NT2/D1 (cell line): ENCODE measurements at regions not wholly inside any gene's neighbourhood (a gene's known extent, or its start where the extent isn't known, plus 50 kb on each side); places are given as distances from the start of the nearest gene placed in this dataset.

Source experiments
- DNase-seq: peaks from one replicate; pipeline ENCODE4 v3.0.0-alpha.2; 2011; ENCODE audit warnings: low read depth, low spot score
- H3K27me3 ChIP-seq: 2 replicates; pipeline ENCODE4 v1.6.0; 2011; ENCODE audit warnings: mild to moderate bottlenecking; ENCODE audit not compliant: insufficient read length, insufficient read depth
- H3K36me3 ChIP-seq: 2 replicates; pipeline ENCODE4 v1.6.1; 2011; ENCODE audit warnings: mild to moderate bottlenecking, low read length, mixed read lengths; ENCODE audit not compliant: insufficient read depth, insufficient read length
- H3K4me1 ChIP-seq: 2 replicates; pipeline ENCODE4 v1.5.1; 2011; ENCODE audit not compliant: insufficient read depth, insufficient read length
- H3K4me3 ChIP-seq: 2 replicates; pipeline ENCODE4 v1.5.1; 2011; ENCODE audit warnings: low read depth; ENCODE audit not compliant: insufficient read length
- H3K9ac ChIP-seq: 2 replicates; pipeline ENCODE4 v1.6.0; 2011; ENCODE audit warnings: low read depth; ENCODE audit not compliant: insufficient read length
- H3K9me3 ChIP-seq: 2 replicates; pipeline ENCODE4 v1.5.1; 2011; ENCODE audit warnings: mild to moderate bottlenecking, low read length; ENCODE audit not compliant: insufficient read depth
- SUZ12 ChIP-seq: IDR thresholded peaks from 2 replicates; pipeline ENCODE4 v1.6.1; 2011; ENCODE audit not compliant: insufficient read length, insufficient read depth; ENCODE audit errors: extremely low read depth
- YY1 ChIP-seq: IDR thresholded peaks from 2 replicates; pipeline ENCODE4 v1.6.1; 2011; ENCODE audit not compliant: insufficient read length, insufficient read depth
- ZNF274 ChIP-seq: IDR thresholded peaks from 2 replicates; pipeline ENCODE4 v1.6.1; 2011; ENCODE audit warnings: mild to moderate bottlenecking, low read depth, low read length

GRCh38 chr2:147774805-147775204 is 70.0 kb upstream of the ACVR2A start:
- Histone ChIP-seq H3K4me1 (no peaks in the 10 kb centered on the region), H3K9ac (no peak overlapping the region), H3K27me3 (no peaks in the 10 kb centered on the region), H3K36me3 (no peaks in the 10 kb centered on the region), H3K9me3 (no peaks in the 10 kb centered on the region), H3K4me3 (no peak overlapping the region)
- no peak for DNase-seq
- TF ChIP-seq ZNF274 (no peak), YY1 (no peak), SUZ12 (no peak)

GRCh38 chr2:147773479-147773878 is 71.3 kb upstream of the ACVR2A start:
- TF ChIP-seq SUZ12 (no peak), YY1 (no peak), ZNF274 (no peak)
- Histone ChIP-seq H3K4me1 (no peaks in the 10 kb centered on the region), H3K27me3 (no peaks in the 10 kb centered on the region), H3K4me3 (no peak overlapping the region), H3K36me3 (no peaks in the 10 kb centered on the region), H3K9me3 (no peaks in the 10 kb centered on the region), H3K9ac (no peak overlapping the region)
- no peak for DNase-seq

- Histone ChIP-seq H3K36me3 (no peaks in the 10 kb centered on the region), H3K9ac (no peak overlapping the region), H3K27me3 (no peaks in the 10 kb centered on the region), H3K9me3 (no peaks in the 10 kb centered on the region), H3K4me1 (no peaks in the 10 kb centered on the region), H3K4me3 (no peak overlapping the region)
- TF ChIP-seq SUZ12 (no peak), YY1 (no peak)
- no peak for DNase-seq
These were observed 72.0 kb upstream of the ACVR2A start for GRCh38 chr2:147772781-147773180.

GRCh38 chr2:147763861-147764260 is 81.0 kb upstream of the ACVR2A start:
- Histone ChIP-seq H3K4me1 (no peaks in the 10 kb centered on the region), H3K36me3 (no peaks in the 10 kb centered on the region), H3K27me3 (no peaks in the 10 kb centered on the region), H3K9ac (no peak overlapping the region), H3K4me3 (no peak overlapping the region), H3K9me3 (peaks cover 18% of the 10 kb centered on the region)
- no peak for DNase-seq
- TF ChIP-seq SUZ12, result no peak

- Histone ChIP-seq H3K4me1 (no peaks in the 10 kb centered on the region), H3K27me3 (no peaks in the 10 kb centered on the region), H3K36me3 (no peaks in the 10 kb centered on the region), H3K9ac (no peak overlapping the region), H3K9me3 (peaks cover 12% of the 10 kb centered on the region), H3K4me3 (no peak overlapping the region)
- no peak for DNase-seq
- no peak for TF ChIP-seq ZNF274
- TF ChIP-seq SUZ12, result no peak
- no peak for TF ChIP-seq YY1
These were observed 83.8 kb upstream of the ACVR2A start for GRCh38 chr2:147760984-147761383.

GRCh38 chr2:147759536-147759935 is 85.3 kb upstream of the ACVR2A start:
- H3K4me3 ChIP-seq, result no peak overlapping the region
- no peak overlapping the region for H3K9ac ChIP-seq
- DNase-seq, result no peak
- H3K9me3 ChIP-seq, result peaks cover 9% of the 10 kb centered on the region; the same call in 1 of the 2 replicates
- TF ChIP-seq YY1 (no peak), SUZ12 (no peak), ZNF274 (no peak)
- no peaks in the 10 kb centered on the region for H3K27me3 ChIP-seq
- H3K4me1 ChIP-seq, result no peaks in the 10 kb centered on the region
- no peaks in the 10 kb centered on the region for H3K36me3 ChIP-seq

GRCh38 chr2:147758821-147759220 is 86.0 kb upstream of the ACVR2A start:
- DNase-seq, result no peak
- H3K27me3 ChIP-seq, result no peaks in the 10 kb centered on the region

GRCh38 chr2:147756069-147756468 is 88.8 kb upstream of the ACVR2A start:
- H3K9ac ChIP-seq, result no peak overlapping the region
- no peak for DNase-seq
- no peaks in the 10 kb centered on the region for H3K27me3 ChIP-seq
- H3K9me3 ChIP-seq, result no peaks in the 10 kb centered on the region
- H3K4me3 ChIP-seq, result no peak overlapping the region
- TF ChIP-seq SUZ12, result no peak
- TF ChIP-seq ZNF274, result no peak
- no peak for TF ChIP-seq YY1
- H3K4me1 ChIP-seq, result no peaks in the 10 kb centered on the region
- no peaks in the 10 kb centered on the region for H3K36me3 ChIP-seq

More at GRCh38 chr2:147758821-147759220, 86.0 kb upstream of the ACVR2A start:
- Histone ChIP-seq H3K4me1 (no peaks in the 10 kb centered on the region), H3K9ac (no peak overlapping the region), H3K9me3 (peaks cover 7% of the 10 kb centered on the region; the same call in 1 of the 2 replicates), H3K4me3 (no peak overlapping the region), H3K36me3 (no peaks in the 10 kb centered on the region)
- TF ChIP-seq SUZ12 (no peak), YY1 (no peak), ZNF274 (no peak)
